ENCODE measurements at regions not wholly inside any gene's neighbourhood (a gene's known extent, or its start where the extent isn't known, plus 50 kb on each side); places are given as distances from the start of the nearest gene placed in this dataset.
"Not testable (repeated sequence)": the region's sequence is repeated elsewhere in the genome, so short reads cannot be mapped to it uniquely, and the experiment has no call there.

GRCh38 chr1:79955966-79956365 is 949.4 kb upstream of the ADGRL4 start:
- no peak for DNase-seq

GRCh38 chr1:79950511-79950910 is 944.0 kb upstream of the ADGRL4 start:
- no peak for DNase-seq

GRCh38 chr1:79945391-79945790 is 938.9 kb upstream of the ADGRL4 start:
- no peak for DNase-seq

GRCh38 chr1:79929356-79929755 is 922.8 kb upstream of the ADGRL4 start:
- DNase-seq: no peak

GRCh38 chr1:79928901-79929300 is 922.4 kb upstream of the ADGRL4 start:
- no peak for DNase-seq

- DNase-seq: no peak
Observed at GRCh38 chr1:79920960-79921669, 914.6 kb upstream of the ADGRL4 start.

- DNase-seq: no peak
Observed at GRCh38 chr1:79914896-79915295, 908.4 kb upstream of the ADGRL4 start.

GRCh38 chr1:79912813-79913212 is 906.3 kb upstream of the ADGRL4 start:
- DNase-seq: no peak

- DNase-seq: no peak
Observed at GRCh38 chr1:79903321-79903720, 896.8 kb upstream of the ADGRL4 start.

GRCh38 chr1:79902418-79902817 is 895.9 kb upstream of the ADGRL4 start:
- DNase-seq: no peak

GRCh38 chr1:79899914-79900313 is 893.4 kb upstream of the ADGRL4 start:
- no peak for DNase-seq

GRCh38 chr1:79896140-79896539 is 889.6 kb upstream of the ADGRL4 start:
- no peak for DNase-seq

GRCh38 chr1:79895573-79895972 is 889.0 kb upstream of the ADGRL4 start:
- DNase-seq: no peak

- not testable (repeated sequence) for DNase-seq
Observed at GRCh38 chr1:79894129-79894528, 887.6 kb upstream of the ADGRL4 start.

GRCh38 chr1:79887059-79887458 is 880.5 kb upstream of the ADGRL4 start:
- no peak for DNase-seq

GRCh38 chr1:79885101-79885500 is 878.6 kb upstream of the ADGRL4 start:
- no peak for DNase-seq

- no peak for DNase-seq
Observed at GRCh38 chr1:79877086-79877485, 870.6 kb upstream of the ADGRL4 start.

- no peak for DNase-seq
Observed at GRCh38 chr1:79875187-79875586, 868.7 kb upstream of the ADGRL4 start.

GRCh38 chr1:79874289-79874688 is 867.8 kb upstream of the ADGRL4 start:
- DNase-seq: no peak

- no peak for DNase-seq
Observed at GRCh38 chr1:79859212-79859948, 852.9 kb upstream of the ADGRL4 start.

GRCh38 chr1:79852004-79852403 is 845.5 kb upstream of the ADGRL4 start:
- DNase-seq: no peak

- no peak for DNase-seq
Observed at GRCh38 chr1:79849388-79849787, 842.9 kb upstream of the ADGRL4 start.

GRCh38 chr1:79848316-79848715 is 841.8 kb upstream of the ADGRL4 start:
- no peak for DNase-seq

GRCh38 chr1:79847700-79848099 is 841.2 kb upstream of the ADGRL4 start:
- DNase-seq: no peak

GRCh38 chr1:79845936-79846335 is 839.4 kb upstream of the ADGRL4 start:
- no peak for DNase-seq

Data from femur (tissue), 1 donor.